DMS153 treated with DMSO at 0.1 percent for 48 hours (cell line): ENCODE measurements at regions not wholly inside any gene's neighbourhood (a gene's known extent, or its start where the extent isn't known, plus 50 kb on each side); places are given as distances from the start of the nearest gene placed in this dataset.
"Not testable (repeated sequence)": the region's sequence is repeated elsewhere in the genome, so short reads cannot be mapped to it uniquely, and the experiment has no call there.

ENCODE experiments used
- DNase-seq: peaks from one replicate; lab custom pipeline; 2025; ENCODE audit not compliant: unreplicated experiment; lab: John Stamatoyannopoulos, UW

- DNase-seq = no peak
Measured at GRCh38 chr7:67301667-67302066, 305.0 kb downstream of the TYW1 start.

- DNase-seq = peak; percentile 89
Measured at GRCh38 chr7:67302113-67303039, 305.7 kb downstream of the TYW1 start.

GRCh38 chr7:67304846-67305245 lies 308.2 kb downstream of the TYW1 start:
- DNase-seq = not testable (repeated sequence)

GRCh38 chr7:67306331-67306730 lies 309.7 kb downstream of the TYW1 start:
- DNase-seq = no peak

GRCh38 chr7:67309764-67310549 lies 313.3 kb downstream of the TYW1 start:
- DNase-seq = no peak

GRCh38 chr7:67311901-67312300 lies 315.3 kb downstream of the TYW1 start:
- no peak for DNase-seq

GRCh38 chr7:67313213-67313612 lies 316.6 kb downstream of the TYW1 start:
- no peak for DNase-seq

GRCh38 chr7:67316902-67317301 lies 320.3 kb downstream of the TYW1 start:
- not testable (repeated sequence) for DNase-seq

GRCh38 chr7:67328257-67328656 lies 331.6 kb downstream of the TYW1 start:
- DNase-seq = not testable (repeated sequence)

- DNase-seq = not testable (repeated sequence)
Measured at GRCh38 chr7:67335165-67335564, 338.5 kb downstream of the TYW1 start.

GRCh38 chr7:67335663-67336062 lies 339.0 kb downstream of the TYW1 start:
- not testable (repeated sequence) for DNase-seq

- not testable (repeated sequence) for DNase-seq
Measured at GRCh38 chr7:67338545-67338944, 341.9 kb downstream of the TYW1 start.

- DNase-seq = no peak
Measured at GRCh38 chr7:67341153-67341768, 344.6 kb downstream of the TYW1 start.

GRCh38 chr7:67343114-67343513 lies 346.5 kb downstream of the TYW1 start:
- no peak for DNase-seq

- DNase-seq = no peak
Measured at GRCh38 chr7:67343572-67343971, 346.9 kb downstream of the TYW1 start.

- DNase-seq = no peak
Measured at GRCh38 chr7:67344481-67345193, 348.0 kb downstream of the TYW1 start.

- DNase-seq = no peak
Measured at GRCh38 chr7:67346126-67346525, 349.5 kb downstream of the TYW1 start.

GRCh38 chr7:67346876-67347275 lies 350.2 kb downstream of the TYW1 start:
- DNase-seq = no peak

GRCh38 chr7:67348171-67348570 lies 351.5 kb downstream of the TYW1 start:
- no peak for DNase-seq

GRCh38 chr7:67357653-67358052 lies 361.0 kb downstream of the TYW1 start:
- not testable (repeated sequence) for DNase-seq

- DNase-seq = not testable (repeated sequence)
Measured at GRCh38 chr7:67358316-67358715, 361.7 kb downstream of the TYW1 start.
